ENCODE measurements at regions not wholly inside any gene's neighbourhood (a gene's known extent, or its start where the extent isn't known, plus 50 kb on each side); places are given as distances from the start of the nearest gene placed in this dataset.

DNA sequence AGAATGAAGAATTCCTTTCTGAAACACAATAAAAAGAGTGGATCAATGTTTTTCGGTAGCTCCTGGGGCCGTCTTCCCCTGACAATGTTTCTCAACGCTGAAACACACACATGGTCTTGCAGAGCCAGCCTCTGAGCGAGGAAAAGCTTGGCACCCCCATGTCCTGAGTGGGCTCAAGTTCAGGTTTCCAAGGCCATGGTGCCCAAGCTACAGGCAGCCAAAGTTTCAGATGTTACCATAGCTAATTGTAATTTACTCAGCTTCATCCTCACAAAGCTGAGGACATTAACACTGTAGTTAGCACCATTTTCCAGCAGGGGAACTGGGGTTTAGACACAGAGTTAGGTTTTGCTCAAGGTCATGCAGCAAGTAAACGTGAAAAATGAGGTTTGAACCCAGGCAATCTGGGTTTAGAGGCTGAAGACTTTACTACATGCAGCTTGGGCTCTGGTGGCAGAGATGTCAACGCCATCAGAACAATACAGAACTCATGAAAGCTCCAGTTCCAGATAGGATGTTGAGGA lies 199.1 kb downstream of the TJP1 start:
- TF ChIP-seq, protein P1, sequence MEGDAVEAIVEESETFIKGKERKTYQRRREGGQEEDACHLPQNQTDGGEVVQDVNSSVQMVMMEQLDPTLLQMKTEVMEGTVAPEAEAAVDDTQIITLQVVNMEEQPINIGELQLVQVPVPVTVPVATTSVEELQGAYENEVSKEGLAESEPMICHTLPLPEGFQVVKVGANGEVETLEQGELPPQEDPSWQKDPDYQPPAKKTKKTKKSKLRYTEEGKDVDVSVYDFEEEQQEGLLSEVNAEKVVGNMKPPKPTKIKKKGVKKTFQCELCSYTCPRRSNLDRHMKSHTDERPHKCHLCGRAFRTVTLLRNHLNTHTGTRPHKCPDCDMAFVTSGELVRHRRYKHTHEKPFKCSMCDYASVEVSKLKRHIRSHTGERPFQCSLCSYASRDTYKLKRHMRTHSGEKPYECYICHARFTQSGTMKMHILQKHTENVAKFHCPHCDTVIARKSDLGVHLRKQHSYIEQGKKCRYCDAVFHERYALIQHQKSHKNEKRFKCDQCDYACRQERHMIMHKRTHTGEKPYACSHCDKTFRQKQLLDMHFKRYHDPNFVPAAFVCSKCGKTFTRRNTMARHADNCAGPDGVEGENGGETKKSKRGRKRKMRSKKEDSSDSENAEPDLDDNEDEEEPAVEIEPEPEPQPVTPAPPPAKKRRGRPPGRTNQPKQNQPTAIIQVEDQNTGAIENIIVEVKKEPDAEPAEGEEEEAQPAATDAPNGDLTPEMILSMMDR (IDR thresholded peaks at IDR 0.05; ENCODE audit: poor library complexity) = no peak
- TF ChIP-seq EZH2 (IDR thresholded peaks at IDR 0.05; ENCODE audit: borderline replicate concordance) = no peak
- TF ChIP-seq EZH2phosphoT487 (IDR thresholded peaks at IDR 0.05; ENCODE audit: low read depth, severe bottlenecking, unreplicated experiment) = no peak
